Fibroblast of skin of right biceps (primary cell): ENCODE measurements at regions not wholly inside any gene's neighbourhood (a gene's known extent, or its start where the extent isn't known, plus 50 kb on each side); places are given as distances from the start of the nearest gene placed in this dataset.
"Not testable (repeated sequence)": the region's sequence is repeated elsewhere in the genome, so short reads cannot be mapped to it uniquely, and the experiment has no call there.

Experiments used
- DNase-seq: peaks from one replicate; pipeline ENCODE4 v3.0.0-alpha.2; 2013

- no peak for DNase-seq
These were observed 1267.8 kb downstream of the PLA2G4A start for GRCh38 chr1:188096521-188096920.

DNA sequence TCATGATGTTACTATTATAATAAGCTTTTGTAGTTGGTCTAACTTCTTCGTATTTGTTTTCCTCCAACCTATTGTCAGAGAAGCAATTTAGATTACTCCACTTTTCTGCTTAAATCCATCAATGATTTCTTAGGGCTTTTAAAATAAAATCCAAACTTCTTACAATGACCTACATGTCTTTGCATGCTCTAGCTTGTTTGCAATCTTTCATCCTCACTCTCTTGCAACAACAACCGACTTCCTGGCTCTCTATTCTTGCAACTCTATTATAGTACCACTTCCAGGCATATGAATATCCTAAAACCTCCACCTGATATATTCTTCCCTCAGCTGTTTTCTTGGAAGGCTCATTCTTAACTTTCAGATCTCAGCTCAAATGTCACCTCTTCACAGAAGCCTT, 1288.7 kb downstream of the PLA2G4A start:
- no peak for DNase-seq

- no peak for DNase-seq
These were observed 1293.9 kb downstream of the PLA2G4A start for GRCh38 chr1:188122646-188123045.

DNA sequence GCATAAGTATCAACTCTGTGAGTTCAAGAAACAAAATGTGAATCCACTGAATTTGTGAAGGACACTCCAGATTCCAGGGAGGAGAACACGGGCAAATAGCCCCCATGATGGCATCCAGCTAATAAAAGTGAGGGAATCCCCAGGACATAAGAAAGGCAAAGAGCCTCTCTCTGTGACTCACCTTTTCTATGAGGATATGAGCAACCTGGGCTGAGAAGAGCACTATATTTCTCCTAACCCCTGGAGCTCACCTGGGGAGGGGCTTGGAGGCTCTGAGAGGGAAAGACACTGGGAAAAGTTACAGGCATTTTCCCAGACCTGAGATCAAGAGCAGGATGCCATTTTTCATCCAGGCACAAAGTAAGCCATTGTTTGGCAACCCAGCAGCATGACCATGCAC, 1298.8 kb downstream of the PLA2G4A start:
- DNase-seq, result no peak

GRCh38 chr1:188128761-188129160, 1300.0 kb downstream of the PLA2G4A start:
- peak; percentile 1 for DNase-seq

GRCh38 chr1:188129856-188130838, 1301.4 kb downstream of the PLA2G4A start:
- DNase-seq, result no peak

- DNase-seq, result no peak
These were observed 1308.5 kb downstream of the PLA2G4A start for GRCh38 chr1:188137221-188137620.

DNA sequence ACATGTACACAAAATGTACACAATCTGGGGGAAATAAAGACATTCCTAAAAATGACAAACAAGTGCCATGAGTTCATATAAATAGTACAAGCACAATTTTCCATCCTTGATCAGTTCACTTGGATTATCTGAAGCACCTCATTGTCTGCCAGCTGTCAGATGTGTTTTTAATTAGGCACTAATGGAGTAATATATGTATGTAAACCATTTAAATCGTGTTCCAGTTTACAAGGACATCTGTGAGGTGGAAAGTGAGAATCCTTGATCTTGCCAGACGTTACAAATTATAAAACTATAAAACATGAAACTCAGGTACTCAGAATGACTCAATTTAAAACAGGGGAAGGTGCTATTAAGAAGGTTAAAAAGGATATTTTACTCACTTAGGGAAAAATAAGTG, 1312.2 kb downstream of the PLA2G4A start:
- DNase-seq, result no peak

DNA sequence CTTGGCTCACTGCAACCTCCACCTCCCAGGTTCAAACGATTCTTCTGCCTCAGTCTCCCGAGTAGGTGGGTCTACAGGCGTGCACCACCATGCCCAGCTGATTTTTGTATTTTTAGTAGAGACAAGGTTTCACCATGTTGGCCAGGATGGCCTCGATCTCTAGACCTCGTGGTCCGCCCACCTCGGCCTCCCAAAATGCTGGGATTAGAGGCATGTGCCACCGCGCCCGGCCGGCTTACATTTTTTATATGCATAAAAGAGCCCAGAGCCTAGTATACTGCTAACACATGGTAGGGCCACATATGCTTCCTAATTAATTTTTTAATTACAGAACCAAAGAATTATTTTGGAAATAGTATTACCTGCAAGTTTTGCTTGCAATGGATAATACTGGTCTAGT, 1325.4 kb downstream of the PLA2G4A start:
- no peak for DNase-seq

GRCh38 chr1:188154761-188155160, 1326.0 kb downstream of the PLA2G4A start:
- no peak for DNase-seq

DNA sequence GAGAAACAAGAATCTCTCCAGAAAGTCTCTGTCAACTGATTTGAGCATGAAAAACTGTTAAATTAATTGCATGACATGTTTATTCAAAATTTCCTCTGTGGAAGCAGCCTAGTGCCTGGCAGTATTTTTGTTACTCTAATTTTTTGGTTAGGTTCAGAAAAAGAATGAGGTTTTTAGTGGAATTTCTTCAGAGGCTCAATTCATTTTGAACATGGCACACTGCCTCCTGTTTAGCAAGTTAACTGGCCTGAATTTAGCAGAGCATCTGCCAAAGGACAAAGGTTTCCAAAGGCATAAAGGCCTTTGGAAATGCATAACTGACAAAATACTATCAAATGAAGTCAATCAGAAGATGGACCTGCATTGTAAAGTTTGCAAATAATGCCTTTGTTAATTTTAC, 1326.5 kb downstream of the PLA2G4A start:
- no peak for DNase-seq

DNA sequence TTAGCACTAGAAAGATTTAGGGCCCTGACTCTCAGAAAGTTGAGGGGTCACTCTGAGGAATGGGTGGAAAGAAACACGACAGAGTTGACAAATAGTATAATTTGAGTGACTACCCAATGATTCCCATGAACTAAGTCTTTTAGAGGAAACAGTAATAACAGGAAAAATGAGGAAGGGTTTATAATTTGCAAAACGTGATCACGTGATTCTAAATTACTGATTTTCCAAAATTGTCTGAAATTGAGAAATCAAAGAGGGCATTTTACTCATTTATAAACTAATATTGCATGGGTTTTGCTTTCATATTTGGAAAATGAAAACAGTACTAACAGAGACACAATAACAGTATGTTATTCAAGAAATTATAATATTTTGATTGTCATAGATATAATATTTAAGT, 1335.7 kb downstream of the PLA2G4A start:
- DNase-seq, result no peak

- DNase-seq, result no peak
These were observed 1337.9 kb downstream of the PLA2G4A start for GRCh38 chr1:188166654-188167053.

GRCh38 chr1:188169971-188170370, 1341.2 kb downstream of the PLA2G4A start:
- DNase-seq, result no peak

DNA sequence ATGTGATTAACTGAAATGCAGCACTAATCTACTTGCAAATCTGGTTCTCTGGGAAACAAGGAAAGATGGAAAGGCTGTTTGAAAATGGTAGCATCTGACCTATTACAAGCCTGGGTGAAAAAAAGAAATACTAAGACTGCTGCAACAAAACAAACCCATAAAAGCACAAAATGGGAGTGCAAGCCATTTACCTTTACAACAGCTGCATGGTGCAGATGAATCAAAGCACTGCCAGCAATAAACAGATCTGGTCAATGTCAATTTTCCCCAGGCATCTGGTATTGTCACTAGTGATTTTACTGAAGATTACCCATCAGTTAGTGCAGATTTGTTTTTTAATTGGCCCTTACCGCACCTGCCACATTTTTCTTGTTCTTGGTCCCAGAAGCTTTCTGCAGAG, 1341.7 kb downstream of the PLA2G4A start:
- DNase-seq, result no peak

DNA sequence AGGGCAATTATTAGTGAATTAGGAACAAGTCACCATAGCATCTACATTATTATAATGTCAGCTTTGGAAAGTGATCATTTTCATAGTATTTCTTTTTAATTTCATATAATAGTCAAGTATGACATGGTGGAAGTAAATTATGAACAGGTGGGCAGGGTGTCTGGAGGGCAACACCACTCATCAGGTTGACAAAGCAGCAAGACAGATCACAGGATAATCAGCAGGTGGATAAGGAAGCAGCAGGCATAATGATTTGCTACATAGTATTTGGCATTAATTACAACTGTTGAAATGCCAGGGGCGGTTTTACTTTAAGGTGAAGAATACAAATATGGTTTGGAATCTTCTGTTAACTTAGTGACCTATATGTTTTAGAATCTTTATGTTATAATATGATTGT, 1342.2 kb downstream of the PLA2G4A start:
- no peak for DNase-seq

DNA sequence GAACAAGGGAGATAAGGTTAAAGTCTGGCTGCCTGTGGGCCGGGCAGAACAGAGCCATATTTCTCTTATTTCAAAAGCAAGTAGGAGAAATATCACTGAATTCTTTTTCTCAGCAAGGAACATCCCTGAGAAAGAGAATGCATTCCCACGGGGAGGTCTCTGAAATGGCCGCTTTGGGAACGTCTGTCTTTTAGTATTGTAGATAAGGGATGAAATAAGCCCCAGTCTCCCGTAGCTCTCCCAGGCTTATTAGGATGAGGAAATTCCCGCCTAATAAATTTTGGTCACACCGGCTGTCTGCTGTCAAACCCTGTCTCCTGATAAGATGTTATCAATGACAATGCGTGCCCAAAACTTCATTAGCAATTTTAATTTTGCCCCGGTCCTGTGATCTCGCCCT, 1353.3 kb downstream of the PLA2G4A start:
- not testable (repeated sequence) for DNase-seq

- DNase-seq, result no peak
These were observed 1359.6 kb downstream of the PLA2G4A start for GRCh38 chr1:188188317-188188716.

- no peak for DNase-seq
These were observed 1366.2 kb downstream of the PLA2G4A start for GRCh38 chr1:188194916-188195315.

GRCh38 chr1:188218289-188218688, 1389.5 kb downstream of the PLA2G4A start:
- DNase-seq, result no peak

DNA sequence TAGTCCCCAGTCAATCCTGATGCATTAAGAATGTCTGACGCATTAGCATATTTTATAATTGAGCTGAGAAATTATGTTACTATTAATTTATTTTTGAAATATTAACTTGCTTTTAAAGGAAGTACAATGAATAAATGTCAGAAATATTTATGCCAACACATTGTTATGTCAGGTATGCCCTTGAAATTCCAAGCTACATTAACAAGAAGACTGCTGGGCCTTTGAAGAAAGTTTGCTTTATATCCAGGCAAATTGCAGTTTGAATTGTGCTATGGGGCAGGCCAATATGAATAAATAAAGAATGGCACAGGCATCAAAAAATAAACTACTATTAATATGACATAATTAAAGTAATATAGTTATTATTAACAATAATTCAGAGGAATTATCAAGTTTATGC, 1391.3 kb downstream of the PLA2G4A start:
- no peak for DNase-seq

DNA sequence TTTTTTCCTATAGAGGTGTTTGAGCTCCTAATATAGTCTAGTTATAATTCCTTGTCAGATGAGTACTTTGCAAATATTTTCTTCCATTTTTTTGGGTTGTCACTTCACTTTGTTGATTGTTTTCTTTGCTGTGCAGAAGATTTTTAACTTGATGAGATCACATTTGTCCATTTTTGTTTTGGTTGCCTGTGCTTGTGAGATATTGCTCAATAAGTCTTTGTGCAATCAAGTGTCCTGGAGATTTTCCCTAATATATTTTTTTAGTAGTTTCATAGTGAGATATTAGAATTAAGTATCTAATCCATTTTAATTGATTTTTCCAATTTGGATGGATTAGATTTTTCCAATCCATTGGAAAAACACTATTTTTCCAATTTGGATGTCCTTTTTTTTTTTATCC, 1395.5 kb downstream of the PLA2G4A start:
- DNase-seq, result no peak

DNA sequence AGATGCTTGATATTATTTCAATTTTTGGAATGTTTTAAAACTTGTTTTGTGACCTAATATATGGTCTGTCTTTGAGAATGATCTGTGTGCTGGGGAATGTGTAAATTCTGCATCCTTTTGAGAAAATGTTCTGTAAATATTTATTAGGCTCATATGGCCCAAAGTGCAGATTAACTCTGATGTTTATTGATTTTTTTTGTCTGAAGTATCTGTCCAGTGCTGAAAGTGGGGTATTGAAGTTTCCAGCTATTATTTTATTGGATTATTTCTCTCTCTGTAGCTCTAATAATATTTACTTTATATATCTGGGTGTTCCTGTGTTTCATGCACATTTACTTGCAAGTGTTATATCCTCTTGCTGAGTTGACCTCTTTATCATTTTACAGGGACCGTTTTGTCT, 1397.2 kb downstream of the PLA2G4A start:
- DNase-seq, result no peak

DNA sequence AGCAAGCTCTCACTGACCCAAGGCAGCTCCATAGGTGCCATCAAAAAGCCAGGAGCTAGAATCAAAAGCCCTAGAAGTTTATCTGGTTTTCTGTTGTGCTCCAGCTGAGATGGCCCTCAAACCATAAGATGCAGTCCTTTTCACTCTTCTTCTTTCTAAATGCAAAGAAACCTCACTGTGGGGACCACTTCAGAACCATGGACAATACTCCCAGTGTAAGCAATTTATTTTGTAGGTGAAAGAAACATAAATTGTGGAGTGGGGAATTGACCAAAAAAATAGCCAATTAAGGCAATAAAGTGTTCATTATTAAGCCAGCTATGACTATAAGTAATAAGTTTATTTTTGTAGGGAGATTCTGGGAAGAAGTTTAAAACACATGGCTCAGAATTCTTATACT, 1399.9 kb downstream of the PLA2G4A start:
- no peak for DNase-seq
